ENCODE measurements at regions not wholly inside any gene's neighbourhood (a gene's known extent, or its start where the extent isn't known, plus 50 kb on each side); places are given as distances from the start of the nearest gene placed in this dataset.

DNA sequence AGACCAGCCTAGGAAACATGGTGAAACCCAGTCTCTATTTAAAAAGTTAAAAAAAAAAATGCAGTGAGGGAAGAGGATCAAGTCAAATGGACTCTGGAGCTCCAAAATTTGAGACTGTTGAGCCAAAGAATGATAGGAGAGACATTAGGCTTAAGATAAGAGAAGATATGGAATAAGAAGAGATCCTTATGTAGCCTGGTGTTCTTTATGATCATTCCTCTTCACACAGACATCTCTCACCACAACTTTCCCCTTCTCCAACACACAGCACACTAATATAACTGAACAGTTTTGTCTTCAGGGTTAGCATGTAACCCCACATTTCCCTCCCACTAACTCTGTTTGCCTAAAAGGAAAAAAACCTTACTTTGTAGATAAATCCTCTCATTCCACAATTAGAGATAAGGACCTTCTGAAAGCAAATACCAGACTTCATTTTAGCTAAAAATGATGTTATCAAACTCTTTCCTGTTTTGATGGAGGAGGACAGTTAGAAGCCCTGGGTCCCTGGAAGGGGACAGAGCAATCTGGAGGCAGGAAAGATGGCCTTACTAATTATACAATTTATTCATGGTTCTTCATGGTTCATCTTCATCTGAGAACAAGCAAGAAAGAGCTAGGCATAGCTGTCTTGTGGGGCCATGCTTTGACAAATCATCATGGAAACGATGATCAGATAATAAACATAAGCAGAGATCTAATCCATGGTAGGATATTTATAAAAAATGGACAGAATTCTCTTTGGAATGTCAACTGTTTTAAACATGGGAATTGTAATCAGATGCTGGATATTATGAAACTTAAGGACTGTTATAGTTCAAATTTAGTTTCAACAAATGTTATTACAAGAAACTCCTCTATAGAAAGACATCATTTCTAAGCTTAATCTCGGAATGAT lies 96.7 kb upstream of the S1PR1 start:
- TF ChIP-seq POLR2AphosphoS5 (IDR thresholded peaks at IDR 0.05; ENCODE audit: low read depth, low read length) = no peak
- TF ChIP-seq, protein P1, sequence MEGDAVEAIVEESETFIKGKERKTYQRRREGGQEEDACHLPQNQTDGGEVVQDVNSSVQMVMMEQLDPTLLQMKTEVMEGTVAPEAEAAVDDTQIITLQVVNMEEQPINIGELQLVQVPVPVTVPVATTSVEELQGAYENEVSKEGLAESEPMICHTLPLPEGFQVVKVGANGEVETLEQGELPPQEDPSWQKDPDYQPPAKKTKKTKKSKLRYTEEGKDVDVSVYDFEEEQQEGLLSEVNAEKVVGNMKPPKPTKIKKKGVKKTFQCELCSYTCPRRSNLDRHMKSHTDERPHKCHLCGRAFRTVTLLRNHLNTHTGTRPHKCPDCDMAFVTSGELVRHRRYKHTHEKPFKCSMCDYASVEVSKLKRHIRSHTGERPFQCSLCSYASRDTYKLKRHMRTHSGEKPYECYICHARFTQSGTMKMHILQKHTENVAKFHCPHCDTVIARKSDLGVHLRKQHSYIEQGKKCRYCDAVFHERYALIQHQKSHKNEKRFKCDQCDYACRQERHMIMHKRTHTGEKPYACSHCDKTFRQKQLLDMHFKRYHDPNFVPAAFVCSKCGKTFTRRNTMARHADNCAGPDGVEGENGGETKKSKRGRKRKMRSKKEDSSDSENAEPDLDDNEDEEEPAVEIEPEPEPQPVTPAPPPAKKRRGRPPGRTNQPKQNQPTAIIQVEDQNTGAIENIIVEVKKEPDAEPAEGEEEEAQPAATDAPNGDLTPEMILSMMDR (IDR thresholded peaks at IDR 0.05) = no peak

Data from Panc1 (cell line).